WTC11 (cell line): ENCODE measurements at regions not wholly inside any gene's neighbourhood (a gene's known extent, or its start where the extent isn't known, plus 50 kb on each side); places are given as distances from the start of the nearest gene placed in this dataset.

Experiments used
- ATAC-seq: fragments of 200-7000 bp; cut with Tn5 transposase; 2 replicates; pipeline ENCODE4 v1.10.0; 2021; ENCODE audit warnings: mild to moderate bottlenecking, moderate library complexity
- CTCF ChIA-PET: fragments of 300-600 bp; sonication (Branson Sonifier 250); formaldehyde crosslinking; loops from one replicate; lab custom pipeline; 2021; ENCODE audit warnings: antibody characterized with exemption; lab: Charles Lee
- POLR2A ChIA-PET: fragments of 350-600 bp; sonication (Branson Sonifier 250); formaldehyde crosslinking; loops from one replicate; lab custom pipeline; 2021; ENCODE audit warnings: antibody characterized with exemption; lab: Charles Lee
- DNase-seq: peaks from one replicate; pipeline ENCODE4 v3.0.0; 2021; ENCODE audit warnings: low spot score
- H3K27ac Mint-ChIP-seq: 2 replicates; pipeline ENCODE4 v1.8.0; 2021; ENCODE audit warnings: mixed read lengths
- H3K27me3 Mint-ChIP-seq: 2 replicates; pipeline ENCODE4 v1.8.0; 2021; ENCODE audit warnings: low read depth, mild to moderate bottlenecking, moderate library complexity, mixed read lengths
- H3K36me3 Mint-ChIP-seq: 2 replicates; pipeline ENCODE4 v1.8.0; 2021; ENCODE audit warnings: mixed read lengths
- H3K4me1 Mint-ChIP-seq: 2 replicates; pipeline ENCODE4 v1.8.0; 2022; ENCODE audit warnings: mixed read lengths
- H3K4me3 Mint-ChIP-seq: 2 replicates; pipeline ENCODE4 v1.8.0; 2021; ENCODE audit warnings: mild to moderate bottlenecking, moderate library complexity, mixed read lengths
- H3K9me3 Mint-ChIP-seq: 2 replicates; pipeline ENCODE4 v1.8.0; 2021; ENCODE audit warnings: mixed read lengths
- ELF4 ChIP-seq: sonication (generic); formaldehyde crosslinking; IDR thresholded peaks from 2 replicates; pipeline ENCODE4 v1.8.1; 2022; ENCODE audit warnings: low read depth, mild to moderate bottlenecking, moderate library complexity, missing genetic modification reagents
- JAZF1 ChIP-seq: fragments of 250-450 bp; sonication (Bioruptor Pico); IDR thresholded peaks from 2 replicates; pipeline ENCODE4 v1.9.0; 2021; ENCODE audit warnings: moderate library complexity, mild to moderate bottlenecking, inconsistent platforms
- KAT7 ChIP-seq: sonication (generic); formaldehyde crosslinking; IDR thresholded peaks from 2 replicates; pipeline ENCODE4 v1.8.1; 2023; ENCODE audit warnings: missing genetic modification reagents, mild to moderate bottlenecking, borderline replicate concordance
- MYBL2 ChIP-seq: sonication (generic); formaldehyde crosslinking; IDR thresholded peaks from 2 replicates; pipeline ENCODE4 v1.8.1; 2023; ENCODE audit warnings: mild to moderate bottlenecking, moderate library complexity, missing genetic modification reagents
- NR2C2 ChIP-seq: sonication (generic); formaldehyde crosslinking; IDR thresholded peaks from 2 replicates; pipeline ENCODE4 v1.8.0; 2022; ENCODE audit warnings: mild to moderate bottlenecking, missing genetic modification reagents
- SMAD4 ChIP-seq: sonication (generic); formaldehyde crosslinking; IDR thresholded peaks from 2 replicates; pipeline ENCODE4 v1.8.0; 2022; ENCODE audit warnings: mild to moderate bottlenecking, missing genetic modification reagents
- TEAD4 ChIP-seq: sonication (generic); formaldehyde crosslinking; IDR thresholded peaks from 2 replicates; pipeline ENCODE4 v1.8.0; 2022; ENCODE audit warnings: mild to moderate bottlenecking, missing genetic modification reagents
- TP53 ChIP-seq: sonication (generic); formaldehyde crosslinking; IDR thresholded peaks from 2 replicates; pipeline ENCODE4 v1.8.1; 2023; ENCODE audit warnings: mild to moderate bottlenecking, missing genetic modification reagents
- ZNF138 ChIP-seq: sonication (generic); formaldehyde crosslinking; conservative IDR thresholded peaks from 2 replicates; pipeline ENCODE4 v1.8.1; 2022; ENCODE audit warnings: mild to moderate bottlenecking, moderate library complexity, missing genetic modification reagents
- ZNF317 ChIP-seq: sonication (generic); formaldehyde crosslinking; IDR thresholded peaks from 2 replicates; pipeline ENCODE4 v1.8.1; 2023; ENCODE audit warnings: low read depth, mild to moderate bottlenecking, moderate library complexity, missing genetic modification reagents, borderline replicate concordance
- ZNF423 ChIP-seq: fragments of 250-450 bp; sonication (Bioruptor Pico); IDR thresholded peaks from 2 replicates; pipeline ENCODE4 v2.1.2; 2022; ENCODE audit warnings: mild to moderate bottlenecking, moderate library complexity
- TF ChIP-seq, protein P1 (sequence below): sonication (generic); formaldehyde crosslinking; IDR thresholded peaks from 2 replicates; pipeline ENCODE4 v1.8.0; 2022; ENCODE audit warnings: mild to moderate bottlenecking, missing genetic modification reagents
- TF ChIP-seq, protein P2 (sequence below): sonication (generic); formaldehyde crosslinking; IDR thresholded peaks from 2 replicates; pipeline ENCODE4 v1.8.1; 2022; ENCODE audit warnings: missing genetic modification reagents, borderline replicate concordance
- TF ChIP-seq, protein P3 (sequence below): sonication (generic); formaldehyde crosslinking; IDR thresholded peaks from 2 replicates; pipeline ENCODE4 v1.8.0; 2022; ENCODE audit warnings: mild to moderate bottlenecking, missing genetic modification reagents
- TF ChIP-seq, protein P4 (sequence below): sonication (generic); formaldehyde crosslinking; IDR thresholded peaks from 2 replicates; pipeline ENCODE4 v1.8.1; 2022; ENCODE audit warnings: low read depth, mild to moderate bottlenecking, moderate library complexity, missing genetic modification reagents, borderline replicate concordance
- TF ChIP-seq, protein P5 (sequence below): sonication (generic); formaldehyde crosslinking; IDR thresholded peaks from 2 replicates; pipeline ENCODE4 v1.8.1; 2023; ENCODE audit warnings: mild to moderate bottlenecking, missing genetic modification reagents
- TF ChIP-seq, protein P6 (sequence below): sonication (generic); formaldehyde crosslinking; conservative IDR thresholded peaks from 2 replicates; pipeline ENCODE4 v1.8.1; 2022; ENCODE audit warnings: mild to moderate bottlenecking, missing genetic modification reagents
- TF ChIP-seq, protein P7 (sequence below): sonication (generic); formaldehyde crosslinking; IDR thresholded peaks from 2 replicates; pipeline ENCODE4 v1.8.1; 2023; ENCODE audit warnings: mild to moderate bottlenecking, missing genetic modification reagents, moderate library complexity
- TF ChIP-seq, protein P8 (sequence below): sonication (generic); formaldehyde crosslinking; IDR thresholded peaks from 2 replicates; pipeline ENCODE4 v1.8.0; 2022; ENCODE audit warnings: mild to moderate bottlenecking, missing genetic modification reagents

DNA sequence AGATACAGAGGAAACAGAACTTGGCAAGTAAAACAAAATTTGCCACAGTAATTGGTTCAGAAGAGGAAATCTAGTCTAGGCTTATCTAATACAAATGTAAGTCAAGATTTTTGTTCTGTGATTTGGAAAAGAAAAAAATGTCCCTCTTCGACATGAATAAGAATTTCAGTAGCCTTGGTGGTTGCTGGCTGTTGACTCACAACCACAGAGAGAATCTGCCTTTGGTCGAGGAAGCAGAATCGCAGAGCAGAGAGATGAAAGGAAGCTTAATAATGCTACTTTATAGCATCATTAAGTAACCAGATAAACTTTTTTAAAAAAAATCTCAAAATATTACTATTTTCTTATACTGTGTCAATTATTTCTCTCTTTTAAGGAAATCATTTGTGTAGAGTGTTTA lies 1096.6 kb downstream of the FLRT2 start:
- DNase-seq: no peak
- POLR2A ChIA-PET: no interaction called here

DNA sequence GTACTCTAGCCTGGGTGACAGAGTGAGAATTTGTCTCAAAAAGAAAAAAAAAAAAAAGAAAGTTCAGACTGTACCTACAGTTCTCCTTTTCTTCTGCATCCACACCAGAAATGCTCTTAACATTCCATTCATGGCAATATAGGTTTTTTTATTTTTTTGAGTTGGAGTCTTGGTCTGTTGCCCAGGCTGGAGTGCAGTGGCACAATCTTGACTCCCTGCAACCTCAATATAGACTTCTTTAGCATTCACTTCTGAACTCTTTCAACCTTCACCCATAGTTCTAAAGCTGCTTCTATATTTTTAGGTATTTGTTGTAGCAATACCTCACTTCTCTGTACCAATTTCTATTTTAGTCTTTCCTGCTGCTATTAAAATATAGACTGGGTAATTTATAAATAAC lies 1095.7 kb downstream of the FLRT2 start:
- Mint-ChIP-seq H3K4me1 (0 out of 2 replicates have a peak, but pooled peaks cover 3% of the 10 kb centered on the region), H3K27ac (no peak overlapping the region), H3K9me3 (peaks cover 8% of the 10 kb centered on the region), H3K36me3 (no peaks in the 10 kb centered on the region), H3K27me3 (no peaks in the 10 kb centered on the region), H3K4me3 (no peak overlapping the region)
- TF ChIP-seq SMAD4 (no peak), TP53 (CRISPR knock-in tag) (no peak), MYBL2 (no peak), TEAD4 (no peak), ZNF317 (no peak), ZNF423 (CRISPR knock-in tag) (no peak), KAT7 (CRISPR knock-in tag) (no peak)
- TF ChIP-seq, protein P1, sequence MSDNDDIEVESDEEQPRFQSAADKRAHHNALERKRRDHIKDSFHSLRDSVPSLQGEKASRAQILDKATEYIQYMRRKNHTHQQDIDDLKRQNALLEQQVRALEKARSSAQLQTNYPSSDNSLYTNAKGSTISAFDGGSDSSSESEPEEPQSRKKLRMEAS: no peak
- ChIA-PET POLR2A (no interaction called here), CTCF (no interaction called here)
- ATAC-seq: no peak
- no peak for DNase-seq

More for the DNA sequence above, 1096.6 kb downstream of the FLRT2 start:
- no peaks in the 10 kb centered on the region for H3K27me3 Mint-ChIP-seq
- H3K4me1 Mint-ChIP-seq: 0 out of 2 replicates have a peak, but pooled peaks cover 3% of the 10 kb centered on the region
- H3K36me3 Mint-ChIP-seq: no peaks in the 10 kb centered on the region
- CTCF ChIA-PET: no interaction called here
- peaks cover 8% of the 10 kb centered on the region for H3K9me3 Mint-ChIP-seq
- no peak overlapping the region for H3K4me3 Mint-ChIP-seq
- H3K27ac Mint-ChIP-seq: no peak overlapping the region
- no peak for ATAC-seq
- TF ChIP-seq, protein P2, sequence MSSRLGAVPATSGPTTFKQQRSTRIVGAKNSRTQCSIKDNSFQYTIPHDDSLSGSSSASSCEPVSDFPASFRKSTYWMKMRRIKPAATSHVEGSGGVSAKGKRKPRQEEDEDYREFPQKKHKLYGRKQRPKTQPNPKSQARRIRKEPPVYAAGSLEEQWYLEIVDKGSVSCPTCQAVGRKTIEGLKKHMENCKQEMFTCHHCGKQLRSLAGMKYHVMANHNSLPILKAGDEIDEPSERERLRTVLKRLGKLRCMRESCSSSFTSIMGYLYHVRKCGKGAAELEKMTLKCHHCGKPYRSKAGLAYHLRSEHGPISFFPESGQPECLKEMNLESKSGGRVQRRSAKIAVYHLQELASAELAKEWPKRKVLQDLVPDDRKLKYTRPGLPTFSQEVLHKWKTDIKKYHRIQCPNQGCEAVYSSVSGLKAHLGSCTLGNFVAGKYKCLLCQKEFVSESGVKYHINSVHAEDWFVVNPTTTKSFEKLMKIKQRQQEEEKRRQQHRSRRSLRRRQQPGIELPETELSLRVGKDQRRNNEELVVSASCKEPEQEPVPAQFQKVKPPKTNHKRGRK (CRISPR knock-in tag): no peak
- TF ChIP-seq, protein P3, sequence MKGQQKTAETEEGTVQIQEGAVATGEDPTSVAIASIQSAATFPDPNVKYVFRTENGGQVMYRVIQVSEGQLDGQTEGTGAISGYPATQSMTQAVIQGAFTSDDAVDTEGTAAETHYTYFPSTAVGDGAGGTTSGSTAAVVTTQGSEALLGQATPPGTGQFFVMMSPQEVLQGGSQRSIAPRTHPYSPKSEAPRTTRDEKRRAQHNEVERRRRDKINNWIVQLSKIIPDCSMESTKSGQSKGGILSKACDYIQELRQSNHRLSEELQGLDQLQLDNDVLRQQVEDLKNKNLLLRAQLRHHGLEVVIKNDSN: no peak
- TF ChIP-seq NR2C2 (CRISPR knock-in tag): no peak
- TF ChIP-seq ELF4: no peak
- TF ChIP-seq, protein P4, sequence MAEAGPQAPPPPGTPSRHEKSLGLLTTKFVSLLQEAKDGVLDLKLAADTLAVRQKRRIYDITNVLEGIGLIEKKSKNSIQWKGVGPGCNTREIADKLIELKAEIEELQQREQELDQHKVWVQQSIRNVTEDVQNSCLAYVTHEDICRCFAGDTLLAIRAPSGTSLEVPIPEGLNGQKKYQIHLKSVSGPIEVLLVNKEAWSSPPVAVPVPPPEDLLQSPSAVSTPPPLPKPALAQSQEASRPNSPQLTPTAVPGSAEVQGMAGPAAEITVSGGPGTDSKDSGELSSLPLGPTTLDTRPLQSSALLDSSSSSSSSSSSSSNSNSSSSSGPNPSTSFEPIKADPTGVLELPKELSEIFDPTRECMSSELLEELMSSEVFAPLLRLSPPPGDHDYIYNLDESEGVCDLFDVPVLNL (CRISPR knock-in tag): no peak
- TF ChIP-seq, protein P5, sequence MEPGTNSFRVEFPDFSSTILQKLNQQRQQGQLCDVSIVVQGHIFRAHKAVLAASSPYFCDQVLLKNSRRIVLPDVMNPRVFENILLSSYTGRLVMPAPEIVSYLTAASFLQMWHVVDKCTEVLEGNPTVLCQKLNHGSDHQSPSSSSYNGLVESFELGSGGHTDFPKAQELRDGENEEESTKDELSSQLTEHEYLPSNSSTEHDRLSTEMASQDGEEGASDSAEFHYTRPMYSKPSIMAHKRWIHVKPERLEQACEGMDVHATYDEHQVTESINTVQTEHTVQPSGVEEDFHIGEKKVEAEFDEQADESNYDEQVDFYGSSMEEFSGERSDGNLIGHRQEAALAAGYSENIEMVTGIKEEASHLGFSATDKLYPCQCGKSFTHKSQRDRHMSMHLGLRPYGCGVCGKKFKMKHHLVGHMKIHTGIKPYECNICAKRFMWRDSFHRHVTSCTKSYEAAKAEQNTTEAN (CRISPR knock-in tag): no peak
- TF ChIP-seq, protein P6, sequence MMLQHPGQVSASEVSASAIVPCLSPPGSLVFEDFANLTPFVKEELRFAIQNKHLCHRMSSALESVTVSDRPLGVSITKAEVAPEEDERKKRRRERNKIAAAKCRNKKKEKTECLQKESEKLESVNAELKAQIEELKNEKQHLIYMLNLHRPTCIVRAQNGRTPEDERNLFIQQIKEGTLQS (CRISPR knock-in tag): no peak
- no peak for TF ChIP-seq JAZF1 (CRISPR knock-in tag)
- TF ChIP-seq, protein P7, sequence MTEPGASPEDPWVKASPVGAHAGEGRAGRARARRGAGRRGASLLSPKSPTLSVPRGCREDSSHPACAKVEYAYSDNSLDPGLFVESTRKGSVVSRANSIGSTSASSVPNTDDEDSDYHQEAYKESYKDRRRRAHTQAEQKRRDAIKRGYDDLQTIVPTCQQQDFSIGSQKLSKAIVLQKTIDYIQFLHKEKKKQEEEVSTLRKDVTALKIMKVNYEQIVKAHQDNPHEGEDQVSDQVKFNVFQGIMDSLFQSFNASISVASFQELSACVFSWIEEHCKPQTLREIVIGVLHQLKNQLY (CRISPR knock-in tag): no peak
- TF ChIP-seq, protein P8, sequence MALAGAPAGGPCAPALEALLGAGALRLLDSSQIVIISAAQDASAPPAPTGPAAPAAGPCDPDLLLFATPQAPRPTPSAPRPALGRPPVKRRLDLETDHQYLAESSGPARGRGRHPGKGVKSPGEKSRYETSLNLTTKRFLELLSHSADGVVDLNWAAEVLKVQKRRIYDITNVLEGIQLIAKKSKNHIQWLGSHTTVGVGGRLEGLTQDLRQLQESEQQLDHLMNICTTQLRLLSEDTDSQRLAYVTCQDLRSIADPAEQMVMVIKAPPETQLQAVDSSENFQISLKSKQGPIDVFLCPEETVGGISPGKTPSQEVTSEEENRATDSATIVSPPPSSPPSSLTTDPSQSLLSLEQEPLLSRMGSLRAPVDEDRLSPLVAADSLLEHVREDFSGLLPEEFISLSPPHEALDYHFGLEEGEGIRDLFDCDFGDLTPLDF (CRISPR knock-in tag): no peak
- no peak for TF ChIP-seq ZNF138
